PC-3 (cell line): ENCODE measurements at regions not wholly inside any gene's neighbourhood (a gene's known extent, or its start where the extent isn't known, plus 50 kb on each side); places are given as distances from the start of the nearest gene placed in this dataset.

Experiments
- EZH2 ChIP-seq: fragments of 300-600 bp; sonication (generic); IDR thresholded peaks from one replicate; pipeline ENCODE4 v1.6.1; 2017; ENCODE audit warnings: antibody characterized with exemption, mild to moderate bottlenecking, low read length; ENCODE audit not compliant: unreplicated experiment
- EZH2phosphoT487 ChIP-seq: fragments of 300-600 bp; sonication (generic); IDR thresholded peaks from 2 replicates; pipeline ENCODE4 v1.6.1; 2018; ENCODE audit warnings: mild to moderate bottlenecking, antibody characterized with exemption, low read length, borderline replicate concordance
- TF ChIP-seq, protein P1 (sequence below): fragments of 300-600 bp; sonication (generic); conservative IDR thresholded peaks from 2 replicates; pipeline ENCODE4 v1.5.1; 2017; ENCODE audit warnings: antibody characterized with exemption, low read depth, mild to moderate bottlenecking, low read length

DNA sequence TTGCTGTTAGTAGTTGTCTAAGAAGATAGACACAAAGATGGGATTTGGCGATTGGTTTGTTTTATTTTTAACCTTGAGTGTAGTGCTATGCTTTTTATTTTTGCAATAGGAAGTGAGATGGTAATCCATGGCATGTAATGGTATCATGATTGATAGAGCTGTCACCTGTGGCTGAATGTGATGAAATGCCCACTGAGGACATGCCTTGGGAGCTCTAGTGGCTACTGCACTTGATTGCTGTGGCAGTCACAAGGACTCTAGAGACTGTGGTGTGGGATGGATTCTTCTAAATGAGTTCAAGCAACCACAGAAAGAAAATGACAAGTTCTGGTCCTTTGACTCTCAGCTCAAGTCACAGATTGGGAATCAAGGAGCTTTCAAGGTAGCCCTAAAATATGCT, 139.4 kb downstream of the CYRIA start:
- TF ChIP-seq EZH2, result no peak
- TF ChIP-seq, protein P1, sequence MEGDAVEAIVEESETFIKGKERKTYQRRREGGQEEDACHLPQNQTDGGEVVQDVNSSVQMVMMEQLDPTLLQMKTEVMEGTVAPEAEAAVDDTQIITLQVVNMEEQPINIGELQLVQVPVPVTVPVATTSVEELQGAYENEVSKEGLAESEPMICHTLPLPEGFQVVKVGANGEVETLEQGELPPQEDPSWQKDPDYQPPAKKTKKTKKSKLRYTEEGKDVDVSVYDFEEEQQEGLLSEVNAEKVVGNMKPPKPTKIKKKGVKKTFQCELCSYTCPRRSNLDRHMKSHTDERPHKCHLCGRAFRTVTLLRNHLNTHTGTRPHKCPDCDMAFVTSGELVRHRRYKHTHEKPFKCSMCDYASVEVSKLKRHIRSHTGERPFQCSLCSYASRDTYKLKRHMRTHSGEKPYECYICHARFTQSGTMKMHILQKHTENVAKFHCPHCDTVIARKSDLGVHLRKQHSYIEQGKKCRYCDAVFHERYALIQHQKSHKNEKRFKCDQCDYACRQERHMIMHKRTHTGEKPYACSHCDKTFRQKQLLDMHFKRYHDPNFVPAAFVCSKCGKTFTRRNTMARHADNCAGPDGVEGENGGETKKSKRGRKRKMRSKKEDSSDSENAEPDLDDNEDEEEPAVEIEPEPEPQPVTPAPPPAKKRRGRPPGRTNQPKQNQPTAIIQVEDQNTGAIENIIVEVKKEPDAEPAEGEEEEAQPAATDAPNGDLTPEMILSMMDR, result no peak
- no peak for TF ChIP-seq EZH2phosphoT487
